ELR (cell line): ENCODE measurements at regions not wholly inside any gene's neighbourhood (a gene's known extent, or its start where the extent isn't known, plus 50 kb on each side); places are given as distances from the start of the nearest gene placed in this dataset.

Experiments
- DNase-seq: peaks from one replicate; pipeline ENCODE4 v3.0.0-alpha.2; 2015; ENCODE audit warnings: low read depth

- DNase-seq = no peak
Observed at GRCh38 chr10:128497660-128498377, 371.6 kb upstream of the MKI67 start.

GRCh38 chr10:128498378-128498730 is 372.1 kb upstream of the MKI67 start:
- no peak for DNase-seq

- DNase-seq = no peak
Observed at GRCh38 chr10:128498746-128499145, 372.5 kb upstream of the MKI67 start.

- no peak for DNase-seq
Observed at GRCh38 chr10:128499486-128499885, 373.3 kb upstream of the MKI67 start.

- DNase-seq = no peak
Observed at GRCh38 chr10:128499956-128500355, 373.7 kb upstream of the MKI67 start.

- no peak for DNase-seq
Observed at GRCh38 chr10:128500642-128501041, 374.4 kb upstream of the MKI67 start.

- DNase-seq = no peak
Observed at GRCh38 chr10:128505346-128505745, 379.1 kb upstream of the MKI67 start.

GRCh38 chr10:128506423-128506822 is 380.2 kb upstream of the MKI67 start:
- DNase-seq = no peak

- no peak for DNase-seq
Observed at GRCh38 chr10:128507066-128507465, 380.8 kb upstream of the MKI67 start.

GRCh38 chr10:128511284-128511683 is 385.1 kb upstream of the MKI67 start:
- DNase-seq = no peak

GRCh38 chr10:128512767-128513166 is 386.5 kb upstream of the MKI67 start:
- DNase-seq = no peak

GRCh38 chr10:128514536-128514935 is 388.3 kb upstream of the MKI67 start:
- DNase-seq = no peak

- no peak for DNase-seq
Observed at GRCh38 chr10:128516180-128516579, 390.0 kb upstream of the MKI67 start.

- DNase-seq = no peak
Observed at GRCh38 chr10:128517167-128517566, 390.9 kb upstream of the MKI67 start.

GRCh38 chr10:128518000-128518399 is 391.8 kb upstream of the MKI67 start:
- DNase-seq = no peak

- no peak for DNase-seq
Observed at GRCh38 chr10:128519581-128519980, 393.4 kb upstream of the MKI67 start.

- no peak for DNase-seq
Observed at GRCh38 chr10:128520211-128520815, 394.1 kb upstream of the MKI67 start.

GRCh38 chr10:128522551-128523308 is 396.5 kb upstream of the MKI67 start:
- no peak for DNase-seq

- DNase-seq = no peak
Observed at GRCh38 chr10:128525444-128525843, 399.2 kb upstream of the MKI67 start.

- no peak for DNase-seq
Observed at GRCh38 chr10:128525936-128526335, 399.7 kb upstream of the MKI67 start.

- DNase-seq = no peak
Observed at GRCh38 chr10:128526791-128527375, 400.7 kb upstream of the MKI67 start.

GRCh38 chr10:128527711-128528110 is 401.5 kb upstream of the MKI67 start:
- no peak for DNase-seq

- no peak for DNase-seq
Observed at GRCh38 chr10:128528167-128528566, 401.9 kb upstream of the MKI67 start.
